A549 (cell line): ENCODE measurements at regions not wholly inside any gene's neighbourhood (a gene's known extent, or its start where the extent isn't known, plus 50 kb on each side); places are given as distances from the start of the nearest gene placed in this dataset.
A peak's percentile ranks its signal among the peaks of the same experiment; 100 is the strongest.

Source experiments
- ATAC-seq, 2 experiments: fragments of 200-7000 bp in 1 of 2; fragments of >200 bp in 1 of 2; cut with Nextera tagmentation in 1 of 2; cut with Tn5 transposase in 1 of 2; 3 replicates each; pipeline versions ENCODE4 v1.8.0 to v1.9.1; 2018 to 2020; ENCODE audit warnings: mild to moderate bottlenecking in 1 of 2, moderate library complexity in 1 of 2
- CTCF ChIA-PET: fragments of 300-600 bp; sonication (Branson Sonifier 250); formaldehyde crosslinking; extraction: SDS; loops from one replicate; lab custom pipeline; 2021; ENCODE audit warnings: antibody characterized with exemption, inconsistent platforms; lab: Yijun Ruan, JAX
- POLR2A ChIA-PET: fragments of 350-600 bp; formaldehyde crosslinking; extraction: SDS; loops from one replicate; lab custom pipeline; 2021; ENCODE audit warnings: antibody characterized with exemption, inconsistent platforms; lab: Yijun Ruan, JAX
- DNase-seq, 2 experiments: peaks; one replicate each; pipeline versions ENCODE4 v3.0.0 to v3.0.0-alpha.2; 2011 to 2016; ENCODE audit warnings: low read depth in 1 of 2, low spot score in 1 of 2
- FAIRE-seq: peaks from 2 replicates; lab custom pipeline; 2011; peaks lifted over from hg19 to GRCh38; lab: Jason Lieb, UNC
- H3K27ac ChIP-seq, 2 experiments: fragments of >200 bp; sonication (Bioruptor Twin); formaldehyde crosslinking; 3 replicates each; pipeline ENCODE4 v1.5.1; 2016 to 2017
- H3K4me1 ChIP-seq: fragments of >200 bp; sonication (Bioruptor Twin); formaldehyde crosslinking; 3 replicates; pipeline ENCODE4 v1.6.1; 2016
- H3K4me2 ChIP-seq: fragments of >200 bp; sonication (Bioruptor Twin); formaldehyde crosslinking; 3 replicates; pipeline ENCODE4 v1.6.1; 2016
- H3K4me3 ChIP-seq: fragments of >200 bp; sonication (Bioruptor Twin); formaldehyde crosslinking; 3 replicates; pipeline ENCODE4 v1.5.1; 2016
- H3K9me3 ChIP-seq: fragments of >200 bp; sonication (Bioruptor Twin); formaldehyde crosslinking; 3 replicates; pipeline ENCODE4 v1.6.1; 2016
- FOXS1 ChIP-seq: fragments of 250-450 bp; sonication (Bioruptor Pico); IDR thresholded peaks from 2 replicates; pipeline ENCODE4 v1.5.0; 2020; ENCODE audit warnings: mild to moderate bottlenecking, moderate library complexity
- GATA3 ChIP-seq: IDR thresholded peaks from 2 replicates; pipeline ENCODE4 v1.6.1; 2012; ENCODE audit warnings: borderline replicate concordance
- HOXB5 ChIP-seq: fragments of 250-450 bp; sonication (Bioruptor Pico); IDR thresholded peaks from 2 replicates; pipeline ENCODE4 v1.5.0; 2020; ENCODE audit warnings: mild to moderate bottlenecking, moderate library complexity
- JUNB ChIP-seq: fragments of >200 bp; sonication (Bioruptor Twin); formaldehyde crosslinking; IDR thresholded peaks from 2 replicates; pipeline ENCODE4 v1.6.1; 2016
- MAFK ChIP-seq: fragments of 450-650 bp; IDR thresholded peaks from 2 replicates; pipeline ENCODE4 v1.6.1; 2014; ENCODE audit not compliant: partially characterized antibody
- MYC ChIP-seq: IDR thresholded peaks from 2 replicates; pipeline ENCODE4 v1.6.1; 2012; ENCODE audit warnings: mild to moderate bottlenecking, inconsistent platforms, low read length, improper control_type of control experiment, borderline replicate concordance
- NPAS2 ChIP-seq: fragments of 250-450 bp; sonication (Bioruptor Pico); IDR thresholded peaks from 2 replicates; pipeline ENCODE4 v1.8.0; 2022; ENCODE audit warnings: mild to moderate bottlenecking, moderate library complexity, borderline replicate concordance
- NR3C1 ChIP-seq: fragments of >200 bp; sonication (Bioruptor Twin); formaldehyde crosslinking; IDR thresholded peaks from 3 replicates; pipeline ENCODE4 v1.6.1; 2017
- PHF8 ChIP-seq: fragments of 200-600 bp; sonication (generic); IDR thresholded peaks from 2 replicates; pipeline ENCODE4 v1.6.1; 2016; ENCODE audit warnings: low read depth, mild to moderate bottlenecking, antibody characterized with exemption, moderate library complexity, borderline replicate concordance
- RAD21 ChIP-seq, 2 experiments: fragments of >200 bp in 1 of 2; sonication (Bioruptor Twin) in 1 of 2; formaldehyde crosslinking in 1 of 2; IDR thresholded peaks in 1 of 2; conservative IDR thresholded peaks in 1 of 2; 2 replicates in 1 of 2; 3 replicates in 1 of 2; pipeline ENCODE4 v1.6.1; 2012 to 2018; ENCODE audit warnings: inconsistent platforms in 1 of 2
- SMC3 ChIP-seq: fragments of >200 bp; sonication (Bioruptor Twin); formaldehyde crosslinking; IDR thresholded peaks from 3 replicates; pipeline ENCODE4 v1.6.1; 2018; ENCODE audit warnings: inconsistent platforms
- SREBF2 ChIP-seq: fragments of 450-650 bp; IDR thresholded peaks from 2 replicates; pipeline ENCODE4 v1.6.1; 2014; ENCODE audit warnings: mild to moderate bottlenecking, moderate library complexity
- ZNF302 ChIP-seq: fragments of 250-450 bp; sonication (Bioruptor Pico); IDR thresholded peaks from 2 replicates; pipeline ENCODE4 v1.9.0; 2021; ENCODE audit warnings: inconsistent platforms, mild to moderate bottlenecking, moderate library complexity
- WGBS: methylation state at CpG from one replicate; pipeline ENCODE4 v1.1.6; 2017; ENCODE audit errors: missing lambda C conversion rate; 5-methylcytosine and 5-hydroxymethylcytosine counted together
- TF ChIP-seq, protein P1 (sequence below): fragments of >200 bp; sonication (Bioruptor Twin); formaldehyde crosslinking; IDR thresholded peaks from 2 replicates; pipeline ENCODE4 v1.6.1; 2016
- TF ChIP-seq, protein P2 (sequence below): IDR thresholded peaks from 2 replicates; pipeline ENCODE4 v1.6.1; 2012
- TF ChIP-seq, protein P3 (sequence below): fragments of 150-350 bp; IDR thresholded peaks from 2 replicates; pipeline ENCODE4 v1.6.1; 2014; ENCODE audit warnings: low read depth, mild to moderate bottlenecking, low read length
- TF ChIP-seq, protein P4 (sequence below): fragments of >200 bp; sonication (Bioruptor Twin); formaldehyde crosslinking; IDR thresholded peaks from 3 replicates; pipeline ENCODE4 v1.5.1; 2016

DNA sequence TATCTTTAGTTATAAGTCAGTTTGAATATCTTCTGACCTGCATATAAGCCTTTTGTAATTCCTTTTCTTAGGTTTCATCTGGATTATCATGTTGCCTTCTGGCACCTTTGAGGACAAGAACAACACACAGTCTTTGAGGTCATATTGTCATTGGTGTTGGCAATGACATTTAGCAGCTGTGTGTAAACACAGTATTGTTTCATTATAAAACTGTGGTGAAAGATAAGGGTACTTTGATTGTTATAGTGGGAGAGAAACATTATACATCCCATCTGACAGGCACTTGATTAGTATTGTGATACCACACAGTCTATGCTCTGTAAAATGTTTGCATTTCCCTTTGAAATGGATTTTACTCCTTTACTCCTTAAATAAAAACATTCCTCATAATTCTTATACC is 313.5 kb downstream of the RPRM start:
- no peak for ATAC-seq
- H3K9me3 ChIP-seq: no peaks in the 10 kb centered on the region
- H3K4me3 ChIP-seq: no peak overlapping the region
- FAIRE-seq: no peak
- no peak overlapping the region for H3K27ac ChIP-seq
- no peaks in the 10 kb centered on the region for H3K4me1 ChIP-seq
- ChIA-PET CTCF (no interaction called here), POLR2A (no interaction called here)
- TF ChIP-seq, protein P1, sequence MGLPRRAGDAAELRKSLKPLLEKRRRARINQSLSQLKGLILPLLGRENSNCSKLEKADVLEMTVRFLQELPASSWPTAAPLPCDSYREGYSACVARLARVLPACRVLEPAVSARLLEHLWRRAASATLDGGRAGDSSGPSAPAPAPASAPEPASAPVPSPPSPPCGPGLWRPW: no peak
- TF ChIP-seq SREBF2 (no peak), RAD21 (conservative IDR thresholded peaks at IDR 0.05 in 1 of 2, IDR thresholded peaks at IDR 0.05 in 1 of 2) (no peak), FOXS1 (CRISPR knock-in tag) (no peak), NR3C1 (no peak), GATA3 (no peak), MAFK (no peak)
- TF ChIP-seq, protein P2, sequence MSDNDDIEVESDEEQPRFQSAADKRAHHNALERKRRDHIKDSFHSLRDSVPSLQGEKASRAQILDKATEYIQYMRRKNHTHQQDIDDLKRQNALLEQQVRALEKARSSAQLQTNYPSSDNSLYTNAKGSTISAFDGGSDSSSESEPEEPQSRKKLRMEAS: no peak
- TF ChIP-seq, protein P3, sequence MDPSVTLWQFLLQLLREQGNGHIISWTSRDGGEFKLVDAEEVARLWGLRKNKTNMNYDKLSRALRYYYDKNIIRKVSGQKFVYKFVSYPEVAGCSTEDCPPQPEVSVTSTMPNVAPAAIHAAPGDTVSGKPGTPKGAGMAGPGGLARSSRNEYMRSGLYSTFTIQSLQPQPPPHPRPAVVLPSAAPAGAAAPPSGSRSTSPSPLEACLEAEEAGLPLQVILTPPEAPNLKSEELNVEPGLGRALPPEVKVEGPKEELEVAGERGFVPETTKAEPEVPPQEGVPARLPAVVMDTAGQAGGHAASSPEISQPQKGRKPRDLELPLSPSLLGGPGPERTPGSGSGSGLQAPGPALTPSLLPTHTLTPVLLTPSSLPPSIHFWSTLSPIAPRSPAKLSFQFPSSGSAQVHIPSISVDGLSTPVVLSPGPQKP: no peak
- no peak overlapping the region for H3K4me2 ChIP-seq
- no peak for DNase-seq

DNA sequence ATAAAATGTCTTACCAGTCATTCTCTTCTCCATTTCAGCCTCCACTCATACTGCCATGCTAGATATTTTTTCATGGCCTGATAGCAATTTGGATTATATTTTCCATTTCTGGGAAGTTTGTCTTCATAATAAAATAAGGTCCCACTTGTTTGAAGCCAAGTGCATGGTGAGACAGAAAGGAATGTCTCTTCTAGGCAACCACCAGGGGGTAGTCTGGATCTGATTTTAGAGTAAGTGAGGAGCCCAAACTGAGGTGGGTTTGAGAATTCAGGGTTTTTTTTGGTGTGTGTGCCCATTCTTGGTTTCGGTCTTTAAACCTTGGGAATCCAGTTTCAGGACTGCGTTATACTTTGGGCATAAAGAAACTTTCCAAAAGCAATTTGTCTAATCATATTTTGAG is 315.5 kb downstream of the RPRM start:
- H3K4me1 ChIP-seq: no peaks in the 10 kb centered on the region
- WGBS: 12% methylated on average over 2 of the region's 2 CpGs
- POLR2A ChIA-PET: no interaction called here
- ATAC-seq: peak; percentile 50 to 78; a peak in 2 of 6 replicates
- no peak for TF ChIP-seq MAFK
- peak; percentile 53; the same call in 2 of the 3 replicates for TF ChIP-seq SMC3
- TF ChIP-seq, protein P4, sequence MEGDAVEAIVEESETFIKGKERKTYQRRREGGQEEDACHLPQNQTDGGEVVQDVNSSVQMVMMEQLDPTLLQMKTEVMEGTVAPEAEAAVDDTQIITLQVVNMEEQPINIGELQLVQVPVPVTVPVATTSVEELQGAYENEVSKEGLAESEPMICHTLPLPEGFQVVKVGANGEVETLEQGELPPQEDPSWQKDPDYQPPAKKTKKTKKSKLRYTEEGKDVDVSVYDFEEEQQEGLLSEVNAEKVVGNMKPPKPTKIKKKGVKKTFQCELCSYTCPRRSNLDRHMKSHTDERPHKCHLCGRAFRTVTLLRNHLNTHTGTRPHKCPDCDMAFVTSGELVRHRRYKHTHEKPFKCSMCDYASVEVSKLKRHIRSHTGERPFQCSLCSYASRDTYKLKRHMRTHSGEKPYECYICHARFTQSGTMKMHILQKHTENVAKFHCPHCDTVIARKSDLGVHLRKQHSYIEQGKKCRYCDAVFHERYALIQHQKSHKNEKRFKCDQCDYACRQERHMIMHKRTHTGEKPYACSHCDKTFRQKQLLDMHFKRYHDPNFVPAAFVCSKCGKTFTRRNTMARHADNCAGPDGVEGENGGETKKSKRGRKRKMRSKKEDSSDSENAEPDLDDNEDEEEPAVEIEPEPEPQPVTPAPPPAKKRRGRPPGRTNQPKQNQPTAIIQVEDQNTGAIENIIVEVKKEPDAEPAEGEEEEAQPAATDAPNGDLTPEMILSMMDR: peak; percentile 32
- TF ChIP-seq RAD21 (conservative IDR thresholded peaks at IDR 0.05 in 1 of 2, IDR thresholded peaks at IDR 0.05 in 1 of 2): peak; percentile 53 to 56; a peak in 4 of 5 replicates
- TF ChIP-seq, all 56 proteins: peak for 3
- Histone ChIP-seq H3K9me3 (no peaks in the 10 kb centered on the region), H3K4me2 (no peak overlapping the region), H3K4me3 (no peak overlapping the region), H3K27ac (no peak overlapping the region)
- DNase-seq: peak in 1 of 2 experiments; percentile 56
- CTCF ChIA-PET: interaction anchor here (1.0 kb wide), 1 partner anchor 1212 kb away, joined by 3 read pairs; no protein-coding TSS in a partner anchor
- FAIRE-seq: no peak

DNA sequence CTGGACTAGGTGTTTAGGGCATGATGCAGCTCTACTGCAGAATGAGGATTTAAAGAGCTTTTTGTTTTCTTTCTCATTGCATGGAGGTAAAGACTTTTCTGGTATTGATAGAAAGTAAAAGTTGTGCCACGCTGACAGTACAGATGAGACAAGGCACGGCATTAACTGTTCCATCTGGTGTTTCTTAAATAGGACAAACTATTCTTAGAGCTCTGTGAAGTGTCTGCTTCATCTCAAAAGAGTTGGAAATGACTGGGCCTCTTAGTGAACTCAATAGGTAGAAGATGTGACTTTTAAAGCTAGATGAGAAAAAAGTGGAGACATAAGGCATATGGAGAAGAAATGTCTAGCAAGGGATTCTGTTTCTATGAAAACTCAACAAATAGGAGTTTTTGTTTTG is 321.8 kb downstream of the RPRM start:
- Histone ChIP-seq H3K4me2 (no peak overlapping the region), H3K9me3 (no peaks in the 10 kb centered on the region), H3K27ac (no peak overlapping the region), H3K4me3 (no peak overlapping the region), H3K4me1 (no peaks in the 10 kb centered on the region)
- FAIRE-seq: no peak
- no peak for TF ChIP-seq PHF8
- no peak for TF ChIP-seq NPAS2
- no peak for DNase-seq
- 0% methylated on average over 2 of the region's 2 CpGs for WGBS
- ChIA-PET POLR2A (no interaction called here), CTCF (no interaction called here)
- no peak for ATAC-seq

DNA sequence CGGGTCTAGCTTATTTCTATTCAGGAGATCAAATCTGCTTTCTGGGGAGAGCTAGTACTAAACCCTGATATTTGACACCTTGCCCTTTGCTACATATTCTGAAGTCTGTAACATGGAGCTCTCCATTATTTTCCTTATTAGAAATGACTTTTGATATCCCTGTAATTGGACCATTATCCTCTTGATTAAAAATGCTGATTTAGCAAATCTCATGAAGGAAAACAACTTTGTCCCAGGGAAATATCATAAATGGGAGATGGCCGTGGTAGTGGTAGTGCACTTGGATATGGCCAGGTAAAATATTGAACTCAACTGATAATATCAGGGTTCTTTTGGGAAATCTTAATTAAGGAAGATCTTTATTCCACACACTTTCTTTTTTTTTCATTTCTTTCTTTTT is 326.5 kb downstream of the RPRM start:
- no peaks in the 10 kb centered on the region for H3K9me3 ChIP-seq
- no peak for FAIRE-seq
- CTCF ChIA-PET: no interaction called here
- no peak for ATAC-seq
- TF ChIP-seq HOXB5 (CRISPR knock-in tag) (no peak), ZNF302 (CRISPR knock-in tag) (no peak), JUNB (no peak), MAFK (peak; percentile 97), MYC (no peak)
- TF ChIP-seq, protein P2: no peak
- H3K4me2 ChIP-seq: no peak overlapping the region
- H3K4me1 ChIP-seq: no peaks in the 10 kb centered on the region
- no peak for DNase-seq
- POLR2A ChIA-PET: no interaction called here
- no peak overlapping the region for H3K27ac ChIP-seq
- no peak overlapping the region for H3K4me3 ChIP-seq
- WGBS: 38% methylated on average over 2 of the region's 2 CpGs
